ENCODE measurements at regions not wholly inside any gene's neighbourhood (a gene's known extent, or its start where the extent isn't known, plus 50 kb on each side); places are given as distances from the start of the nearest gene placed in this dataset.

DNA sequence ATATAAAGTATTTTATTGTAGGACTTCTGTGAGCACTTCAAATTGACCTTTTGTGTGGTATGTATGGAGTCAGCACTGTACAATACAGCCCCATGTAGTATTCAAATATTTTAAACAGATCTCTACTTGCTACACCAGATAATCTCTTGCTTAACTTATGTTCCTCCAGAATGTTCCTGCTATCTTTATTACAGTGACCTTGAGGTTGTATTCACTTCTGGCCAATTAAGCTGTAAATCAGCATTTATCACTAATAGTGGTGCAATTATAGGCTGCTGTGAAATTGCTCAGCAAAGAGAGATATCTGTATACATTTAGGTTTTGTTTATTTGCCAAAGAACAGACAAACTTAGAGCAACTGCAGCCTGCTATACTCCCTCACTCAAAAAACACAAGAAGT is 1218.6 kb downstream of the PCDH17 start:
- no peak for TF ChIP-seq CTCF (IDR thresholded peaks at IDR 0.05)
- TF ChIP-seq POLR2A (IDR thresholded peaks at IDR 0.05) = no peak

Measured in Peyer's patch (tissue), 4 donors.